Stomach (tissue), 8 donors: ENCODE measurements at regions not wholly inside any gene's neighbourhood (a gene's known extent, or its start where the extent isn't known, plus 50 kb on each side); places are given as distances from the start of the nearest gene placed in this dataset.
A peak's percentile ranks its signal among the peaks of the same experiment; 100 is the strongest.

Source experiments
- DNase-seq, 2 donors: peaks; one replicate each; pipeline versions ENCODE4 v3.0.0 to v3.0.0-alpha.2; 2013 to 2019
- H3K27ac ChIP-seq, 5 donors: fragments of 200-600 bp in 4 of 5; sonication (generic) in 4 of 5; one replicate each; pipeline ENCODE4 v1.5.1; 2013 to 2019; ENCODE audit warnings: mild to moderate bottlenecking in 1 of 5, moderate library complexity in 1 of 5
- H3K27me3 ChIP-seq, 3 donors: fragments of 200-600 bp; sonication (generic); one replicate each; pipeline ENCODE4 v1.5.1; 2017 to 2019; ENCODE audit warnings: mixed run types in 1 of 3
- H3K36me3 ChIP-seq, 4 donors: fragments of 200-600 bp; sonication (generic); 1 replicate in 3 of 4; 2 replicates in 1 of 4; pipeline ENCODE4 v1.5.1; 2016 to 2019
- H3K4me1 ChIP-seq, 4 donors: fragments of 200-600 bp; sonication (generic); one replicate each; pipeline ENCODE4 v1.5.1; 2016 to 2019
- H3K4me3 ChIP-seq, 4 donors: fragments of 200-600 bp; sonication (generic) in 3 of 4; one replicate each; pipeline ENCODE4 v1.5.1; 2016 to 2019; ENCODE audit warnings: mild to moderate bottlenecking in 1 of 4
- H3K9me3 ChIP-seq, 4 donors: fragments of 200-600 bp; sonication (generic); one replicate each; pipeline ENCODE4 v1.5.1; 2016 to 2019
- EP300 ChIP-seq: sonication (generic); formaldehyde crosslinking; IDR thresholded peaks from one replicate; pipeline ENCODE4 v1.6.1; 2017; ENCODE audit warnings: antibody characterized with exemption
- POLR2A ChIP-seq, 4 donors: fragments of 450-650 bp; IDR thresholded peaks; one replicate each; pipeline ENCODE4 v1.6.1; 2016; ENCODE audit warnings: antibody characterized with exemption in 4 of 4, control low read depth in 2 of 4, mild to moderate bottlenecking in 1 of 4, moderate library complexity in 1 of 4
- POLR2AphosphoS5 ChIP-seq, 3 donors: sonication (generic); formaldehyde crosslinking; IDR thresholded peaks; one replicate each; pipeline ENCODE4 v1.6.1; 2016; ENCODE audit warnings: antibody characterized with exemption in 3 of 3
- WGBS, 5 donors: extraction: QIAGEN DNeasy Blood & Tissue Kit in 3 of 5; methylation state at CpG; one replicate each; pipeline versions ENCODE4 v1.1.5 to v1.1.7; 2013 to 2018; 5-methylcytosine and 5-hydroxymethylcytosine counted together
- intact Hi-C: fragments of 100-400 bp; cut with DNase I; formaldehyde crosslinking; loops from one replicate; pipeline ENCODE4 v1.15.1; 2023; ENCODE audit warnings: low total_unique reads
- TF ChIP-seq, protein P1 (sequence below), 7 experiments: fragments of 450-650 bp in 4 of 7; fragments of 200-600 bp in 3 of 7; sonication (generic) in 3 of 7; IDR thresholded peaks; one replicate each; pipeline ENCODE4 v1.5.1; 2016 to 2019; ENCODE audit warnings: antibody characterized with exemption in 7 of 7, control low read depth in 2 of 7, mild to moderate bottlenecking in 1 of 7
- donor health status: healthy with polysubstance abuse.
- donor health status: Bipolar disorder and iron deficiency.
- donor health status: healthy.

DNA sequence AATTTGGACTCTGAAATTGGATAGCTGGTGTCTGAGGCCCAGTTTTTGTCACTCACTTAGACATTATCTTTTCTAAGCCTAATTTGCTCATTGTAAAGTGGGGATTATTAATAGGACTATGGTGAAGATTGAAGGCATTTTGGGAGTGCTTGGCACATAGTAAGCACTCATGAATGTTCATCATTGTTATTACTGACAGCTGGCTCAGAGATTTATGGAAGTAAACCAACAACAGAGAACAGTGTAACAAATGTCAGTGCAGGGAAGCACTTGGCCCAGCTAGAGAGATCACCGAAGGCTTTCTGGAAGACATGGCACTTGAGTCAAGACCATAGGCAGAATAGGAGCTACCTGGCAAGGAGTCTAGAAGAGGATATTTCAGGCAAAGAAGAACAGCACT is 92.3 kb downstream of the RFC3 start:
- 76 to 100% (median 94%) methylated on average over 1 of the region's 1 CpG for WGBS, 5 donors

DNA sequence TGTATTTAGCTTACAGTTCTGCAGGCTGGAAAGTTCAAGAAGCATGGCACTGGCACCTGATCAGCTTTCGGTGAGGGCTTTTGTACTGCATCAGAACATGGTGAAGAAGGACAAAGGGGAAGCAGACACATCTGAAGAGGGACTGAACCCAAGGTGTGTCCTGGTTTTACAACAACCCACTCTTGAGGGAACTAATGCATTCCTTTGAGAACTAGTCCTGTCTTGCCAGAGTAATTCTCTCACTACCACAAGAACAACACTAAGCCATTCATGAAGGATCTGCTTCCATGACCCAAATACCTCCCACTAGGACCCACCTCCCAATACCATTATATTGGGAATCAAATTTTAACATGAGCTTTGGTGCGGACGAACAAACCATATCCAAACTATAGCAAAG is 93.6 kb downstream of the RFC3 start:
- Histone ChIP-seq H3K9me3 (no peaks in the 10 kb centered on the region), H3K27ac (no peak overlapping the region), H3K4me1 (no peaks in the 10 kb centered on the region), H3K36me3 (no peaks in the 10 kb centered on the region), H3K4me3 (no peak overlapping the region), H3K27me3 (no peaks in the 10 kb centered on the region)
- intact Hi-C loops = no loop called here
- TF ChIP-seq POLR2A (IDR thresholded peaks at IDR 0.05) (no peak), POLR2AphosphoS5 (IDR thresholded peaks at IDR 0.05) (no peak), EP300 (no peak)
- TF ChIP-seq, protein P1, sequence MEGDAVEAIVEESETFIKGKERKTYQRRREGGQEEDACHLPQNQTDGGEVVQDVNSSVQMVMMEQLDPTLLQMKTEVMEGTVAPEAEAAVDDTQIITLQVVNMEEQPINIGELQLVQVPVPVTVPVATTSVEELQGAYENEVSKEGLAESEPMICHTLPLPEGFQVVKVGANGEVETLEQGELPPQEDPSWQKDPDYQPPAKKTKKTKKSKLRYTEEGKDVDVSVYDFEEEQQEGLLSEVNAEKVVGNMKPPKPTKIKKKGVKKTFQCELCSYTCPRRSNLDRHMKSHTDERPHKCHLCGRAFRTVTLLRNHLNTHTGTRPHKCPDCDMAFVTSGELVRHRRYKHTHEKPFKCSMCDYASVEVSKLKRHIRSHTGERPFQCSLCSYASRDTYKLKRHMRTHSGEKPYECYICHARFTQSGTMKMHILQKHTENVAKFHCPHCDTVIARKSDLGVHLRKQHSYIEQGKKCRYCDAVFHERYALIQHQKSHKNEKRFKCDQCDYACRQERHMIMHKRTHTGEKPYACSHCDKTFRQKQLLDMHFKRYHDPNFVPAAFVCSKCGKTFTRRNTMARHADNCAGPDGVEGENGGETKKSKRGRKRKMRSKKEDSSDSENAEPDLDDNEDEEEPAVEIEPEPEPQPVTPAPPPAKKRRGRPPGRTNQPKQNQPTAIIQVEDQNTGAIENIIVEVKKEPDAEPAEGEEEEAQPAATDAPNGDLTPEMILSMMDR (IDR thresholded peaks at IDR 0.05) = no peak
- WGBS, 5 donors = 94 to 100% (median 97%) methylated on average over 3 of the region's 3 CpGs
- no peak for DNase-seq

More for the DNA sequence above, 92.3 kb downstream of the RFC3 start:
- intact Hi-C loops = no loop called here
- Histone ChIP-seq H3K36me3 (no peaks in the 10 kb centered on the region), H3K4me3 (no peak overlapping the region), H3K27ac (no peak overlapping the region), H3K9me3 (no peaks in the 10 kb centered on the region), H3K27me3 (no peaks in the 10 kb centered on the region), H3K4me1 (no peaks in the 10 kb centered on the region)
- TF ChIP-seq POLR2A (IDR thresholded peaks at IDR 0.05) = no peak
- TF ChIP-seq EP300 = no peak
- TF ChIP-seq, protein P1 (IDR thresholded peaks at IDR 0.05) = no peak
- no peak for TF ChIP-seq POLR2AphosphoS5 (IDR thresholded peaks at IDR 0.05)
- no peak for DNase-seq

DNA sequence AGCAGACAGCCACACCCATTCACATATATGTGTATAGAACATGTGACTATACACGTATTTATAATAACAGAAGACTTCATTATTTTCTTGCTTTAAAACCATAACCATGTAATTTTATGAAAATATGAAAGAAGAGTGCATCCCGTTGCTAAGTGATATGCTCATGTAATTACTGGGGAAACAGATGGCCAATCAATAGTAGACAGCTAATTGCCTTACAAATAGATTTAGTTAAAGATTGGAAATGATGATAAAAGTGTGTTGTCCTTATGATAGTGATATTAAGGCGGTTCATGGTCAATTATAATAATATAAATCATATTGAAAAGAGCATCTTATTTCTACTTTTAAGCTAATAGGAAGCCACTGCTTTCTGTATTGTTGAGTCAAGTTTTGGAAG is 95.9 kb downstream of the RFC3 start:
- H3K4me1 ChIP-seq = no peaks in the 10 kb centered on the region
- H3K27me3 ChIP-seq = no peaks in the 10 kb centered on the region
- intact Hi-C loops = no loop called here
- H3K27ac ChIP-seq = no peak overlapping the region
- DNase-seq = peak in 1 of 2 donors; percentile 4
- no peak overlapping the region for H3K4me3 ChIP-seq
- no peak for TF ChIP-seq POLR2A (IDR thresholded peaks at IDR 0.05)
- TF ChIP-seq EP300 = no peak
- TF ChIP-seq POLR2AphosphoS5 (IDR thresholded peaks at IDR 0.05) = no peak
- TF ChIP-seq, protein P1 (IDR thresholded peaks at IDR 0.05) = no peak
- no peaks in the 10 kb centered on the region for H3K9me3 ChIP-seq
- 88 to 93% (median 91%) methylated on average over 3 of the region's 3 CpGs for WGBS, 5 donors
- no peaks in the 10 kb centered on the region for H3K36me3 ChIP-seq

DNA sequence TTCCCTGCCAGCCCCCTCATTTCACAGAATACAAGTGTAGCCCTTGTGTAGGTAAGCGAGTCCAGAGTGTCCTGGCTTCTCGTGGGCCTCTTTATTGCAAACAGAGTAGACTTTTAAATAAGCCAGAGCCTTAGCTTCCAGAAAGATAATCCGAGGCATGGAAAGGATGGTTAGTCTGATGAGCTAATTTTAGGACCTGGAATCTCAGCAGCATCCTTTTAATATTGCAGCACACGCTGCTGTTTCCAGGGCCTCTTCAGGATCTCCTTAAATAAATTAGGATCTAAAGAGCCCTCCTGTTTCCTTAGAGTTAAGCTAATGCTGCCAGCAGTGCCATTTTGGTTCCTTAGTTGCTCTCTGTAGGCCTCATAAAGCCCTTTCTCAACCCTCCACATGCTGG is 99.2 kb downstream of the RFC3 start:
- H3K36me3 ChIP-seq = no peaks in the 10 kb centered on the region
- no peaks in the 10 kb centered on the region for H3K9me3 ChIP-seq
- TF ChIP-seq POLR2A (IDR thresholded peaks at IDR 0.05) = no peak
- TF ChIP-seq POLR2AphosphoS5 (IDR thresholded peaks at IDR 0.05) = no peak
- TF ChIP-seq, protein P1 (IDR thresholded peaks at IDR 0.05) = no peak
- no peak for TF ChIP-seq EP300
- no peak overlapping the region for H3K4me3 ChIP-seq
- peak in 1 of 2 donors; percentile 10 for DNase-seq
- intact Hi-C loops = no loop called here
- no peak overlapping the region for H3K27ac ChIP-seq
- 70 to 87% (median 83%) methylated on average over 4 of the region's 4 CpGs for WGBS, 5 donors
- H3K27me3 ChIP-seq = no peaks in the 10 kb centered on the region
- H3K4me1 ChIP-seq = no peaks in the 10 kb centered on the region
